ENCODE measurements at regions not wholly inside any gene's neighbourhood (a gene's known extent, or its start where the extent isn't known, plus 50 kb on each side); places are given as distances from the start of the nearest gene placed in this dataset.

DNA sequence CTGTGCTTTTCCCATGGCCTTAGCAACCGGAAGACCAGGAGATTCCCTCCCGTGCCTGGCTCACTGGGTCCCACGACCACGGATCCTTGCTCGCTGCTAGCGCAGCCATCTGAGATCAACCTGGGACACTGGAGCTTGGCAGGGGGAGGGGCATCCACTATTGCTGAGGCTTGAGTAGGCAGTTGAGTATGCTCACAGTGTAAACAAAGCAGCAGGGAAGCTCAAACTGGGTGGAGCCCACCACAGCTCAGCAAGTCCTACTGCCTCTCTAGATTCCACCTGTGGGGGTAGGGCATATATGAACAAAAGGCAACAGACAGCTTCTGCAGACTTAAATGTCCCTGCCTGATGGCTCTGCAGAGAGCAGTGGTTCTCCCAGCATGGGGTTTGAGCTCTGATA, 697.0 kb downstream of the SORCS1 start:
- Mint-ChIP-seq H3K27ac (no peak overlapping the region), H3K4me1 (peaks cover 11% of the 10 kb centered on the region), H3K4me3 (no peak overlapping the region), H3K36me3 (no peaks in the 10 kb centered on the region), H3K27me3 (ENCODE audit: low read depth) (peaks cover 4% of the 10 kb centered on the region), H3K9me3 (peaks cover 14% of the 10 kb centered on the region)
- ChIA-PET POLR2A (no interaction called here), CTCF (interaction anchor here (1.4 kb wide), 1 partner anchor 89 kb away, joined by 3 read pairs; no protein-coding TSS in a partner anchor)
- ATAC-seq (peak; percentile 53), DNase-seq (ENCODE audit: low spot score) (peak; percentile 49)
- TF ChIP-seq TEAD4 (CRISPR knock-in tag; IDR thresholded peaks at IDR 0.05) (no peak), FOXP1 (CRISPR knock-in tag; IDR thresholded peaks at IDR 0.05; ENCODE audit: borderline replicate concordance) (peak; percentile 50; the same call in 1 of the 2 replicates)

DNA sequence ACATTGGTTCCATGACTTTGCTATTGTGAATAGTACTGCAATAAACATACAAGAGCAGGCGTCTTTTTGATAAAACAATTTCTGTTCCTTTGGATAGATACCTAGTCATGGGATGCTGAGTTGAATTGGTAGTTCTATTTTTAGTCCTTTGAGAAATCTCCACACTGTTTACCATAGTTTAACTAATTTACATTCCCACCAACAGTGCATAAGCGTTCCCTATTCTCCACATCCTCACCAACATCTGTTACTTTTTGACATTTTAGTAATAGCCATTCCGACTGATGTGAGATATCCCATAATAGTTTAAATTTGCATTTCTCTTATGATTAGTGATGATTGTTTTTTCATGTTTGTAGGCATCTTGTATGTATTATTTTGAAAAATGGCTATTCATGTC, 707.0 kb downstream of the SORCS1 start:
- Mint-ChIP-seq H3K36me3 (no peaks in the 10 kb centered on the region), H3K9me3 (peaks cover 14% of the 10 kb centered on the region), H3K27ac (no peak overlapping the region), H3K27me3 (ENCODE audit: low read depth) (no peaks in the 10 kb centered on the region; the same call in 1 of the 2 replicates), H3K4me1 (no peaks in the 10 kb centered on the region), H3K4me3 (no peak overlapping the region)
- ChIA-PET POLR2A (no interaction called here), CTCF (no interaction called here)
- TF ChIP-seq ETV6 (CRISPR knock-in tag; IDR thresholded peaks at IDR 0.05) (no peak), NFYB (CRISPR knock-in tag; conservative IDR thresholded peaks at IDR 0.05; ENCODE audit: low read depth) (no peak), ZNF263 (CRISPR knock-in tag; IDR thresholded peaks at IDR 0.05; ENCODE audit: low read depth) (no peak), ZNF416 (CRISPR knock-in tag; IDR thresholded peaks at IDR 0.05) (no peak), ZNF138 (CRISPR knock-in tag; conservative IDR thresholded peaks at IDR 0.05) (no peak), FOXP1 (CRISPR knock-in tag; IDR thresholded peaks at IDR 0.05; ENCODE audit: borderline replicate concordance) (no peak)
- TF ChIP-seq, protein P1, sequence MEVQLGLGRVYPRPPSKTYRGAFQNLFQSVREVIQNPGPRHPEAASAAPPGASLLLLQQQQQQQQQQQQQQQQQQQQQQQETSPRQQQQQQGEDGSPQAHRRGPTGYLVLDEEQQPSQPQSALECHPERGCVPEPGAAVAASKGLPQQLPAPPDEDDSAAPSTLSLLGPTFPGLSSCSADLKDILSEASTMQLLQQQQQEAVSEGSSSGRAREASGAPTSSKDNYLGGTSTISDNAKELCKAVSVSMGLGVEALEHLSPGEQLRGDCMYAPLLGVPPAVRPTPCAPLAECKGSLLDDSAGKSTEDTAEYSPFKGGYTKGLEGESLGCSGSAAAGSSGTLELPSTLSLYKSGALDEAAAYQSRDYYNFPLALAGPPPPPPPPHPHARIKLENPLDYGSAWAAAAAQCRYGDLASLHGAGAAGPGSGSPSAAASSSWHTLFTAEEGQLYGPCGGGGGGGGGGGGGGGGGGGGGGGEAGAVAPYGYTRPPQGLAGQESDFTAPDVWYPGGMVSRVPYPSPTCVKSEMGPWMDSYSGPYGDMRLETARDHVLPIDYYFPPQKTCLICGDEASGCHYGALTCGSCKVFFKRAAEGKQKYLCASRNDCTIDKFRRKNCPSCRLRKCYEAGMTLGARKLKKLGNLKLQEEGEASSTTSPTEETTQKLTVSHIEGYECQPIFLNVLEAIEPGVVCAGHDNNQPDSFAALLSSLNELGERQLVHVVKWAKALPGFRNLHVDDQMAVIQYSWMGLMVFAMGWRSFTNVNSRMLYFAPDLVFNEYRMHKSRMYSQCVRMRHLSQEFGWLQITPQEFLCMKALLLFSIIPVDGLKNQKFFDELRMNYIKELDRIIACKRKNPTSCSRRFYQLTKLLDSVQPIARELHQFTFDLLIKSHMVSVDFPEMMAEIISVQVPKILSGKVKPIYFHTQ (CRISPR knock-in tag; IDR thresholded peaks at IDR 0.05) = no peak
- TF ChIP-seq, protein P2, sequence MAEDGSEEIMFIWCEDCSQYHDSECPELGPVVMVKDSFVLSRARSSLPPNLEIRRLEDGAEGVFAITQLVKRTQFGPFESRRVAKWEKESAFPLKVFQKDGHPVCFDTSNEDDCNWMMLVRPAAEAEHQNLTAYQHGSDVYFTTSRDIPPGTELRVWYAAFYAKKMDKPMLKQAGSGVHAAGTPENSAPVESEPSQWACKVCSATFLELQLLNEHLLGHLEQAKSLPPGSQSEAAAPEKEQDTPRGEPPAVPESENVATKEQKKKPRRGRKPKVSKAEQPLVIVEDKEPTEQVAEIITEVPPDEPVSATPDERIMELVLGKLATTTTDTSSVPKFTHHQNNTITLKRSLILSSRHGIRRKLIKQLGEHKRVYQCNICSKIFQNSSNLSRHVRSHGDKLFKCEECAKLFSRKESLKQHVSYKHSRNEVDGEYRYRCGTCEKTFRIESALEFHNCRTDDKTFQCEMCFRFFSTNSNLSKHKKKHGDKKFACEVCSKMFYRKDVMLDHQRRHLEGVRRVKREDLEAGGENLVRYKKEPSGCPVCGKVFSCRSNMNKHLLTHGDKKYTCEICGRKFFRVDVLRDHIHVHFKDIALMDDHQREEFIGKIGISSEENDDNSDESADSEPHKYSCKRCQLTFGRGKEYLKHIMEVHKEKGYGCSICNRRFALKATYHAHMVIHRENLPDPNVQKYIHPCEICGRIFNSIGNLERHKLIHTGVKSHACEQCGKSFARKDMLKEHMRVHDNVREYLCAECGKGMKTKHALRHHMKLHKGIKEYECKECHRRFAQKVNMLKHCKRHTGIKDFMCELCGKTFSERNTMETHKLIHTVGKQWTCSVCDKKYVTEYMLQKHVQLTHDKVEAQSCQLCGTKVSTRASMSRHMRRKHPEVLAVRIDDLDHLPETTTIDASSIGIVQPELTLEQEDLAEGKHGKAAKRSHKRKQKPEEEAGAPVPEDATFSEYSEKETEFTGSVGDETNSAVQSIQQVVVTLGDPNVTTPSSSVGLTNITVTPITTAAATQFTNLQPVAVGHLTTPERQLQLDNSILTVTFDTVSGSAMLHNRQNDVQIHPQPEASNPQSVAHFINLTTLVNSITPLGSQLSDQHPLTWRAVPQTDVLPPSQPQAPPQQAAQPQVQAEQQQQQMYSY (CRISPR knock-in tag; IDR thresholded peaks at IDR 0.05) = no peak
- ATAC-seq (no peak), DNase-seq (ENCODE audit: low spot score) (no peak)

DNA sequence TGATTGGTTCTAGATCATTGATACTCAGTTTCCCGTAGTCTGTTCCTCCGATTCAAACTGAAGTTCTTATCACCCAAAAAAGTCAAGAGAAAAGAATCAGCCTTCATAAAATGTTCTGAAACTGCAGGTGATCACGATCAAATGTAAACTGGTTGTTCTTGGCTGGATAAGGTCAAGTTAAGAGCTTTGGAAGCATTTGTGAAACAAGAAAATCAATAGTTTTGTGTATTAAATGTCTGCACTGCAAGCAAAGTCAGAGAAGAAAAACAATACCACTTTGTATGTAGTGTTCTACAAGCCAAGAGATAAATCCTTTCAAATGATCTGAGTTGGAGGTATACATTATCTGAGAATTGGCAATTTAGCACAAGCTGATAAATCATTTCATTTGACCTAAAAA, 710.3 kb downstream of the SORCS1 start:
- Mint-ChIP-seq H3K9me3 (peaks cover 6% of the 10 kb centered on the region), H3K27me3 (ENCODE audit: low read depth) (no peaks in the 10 kb centered on the region; the same call in 1 of the 2 replicates), H3K36me3 (no peaks in the 10 kb centered on the region), H3K4me1 (no peaks in the 10 kb centered on the region), H3K27ac (no peak overlapping the region), H3K4me3 (no peak overlapping the region)
- no peak for DNase-seq (ENCODE audit: low spot score)
- ChIA-PET CTCF (no interaction called here), POLR2A (no interaction called here)
- no peak for ATAC-seq
- TF ChIP-seq, protein P3, sequence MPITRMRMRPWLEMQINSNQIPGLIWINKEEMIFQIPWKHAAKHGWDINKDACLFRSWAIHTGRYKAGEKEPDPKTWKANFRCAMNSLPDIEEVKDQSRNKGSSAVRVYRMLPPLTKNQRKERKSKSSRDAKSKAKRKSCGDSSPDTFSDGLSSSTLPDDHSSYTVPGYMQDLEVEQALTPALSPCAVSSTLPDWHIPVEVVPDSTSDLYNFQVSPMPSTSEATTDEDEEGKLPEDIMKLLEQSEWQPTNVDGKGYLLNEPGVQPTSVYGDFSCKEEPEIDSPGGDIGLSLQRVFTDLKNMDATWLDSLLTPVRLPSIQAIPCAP (CRISPR knock-in tag; IDR thresholded peaks at IDR 0.05) = no peak
- TF ChIP-seq, protein P4, sequence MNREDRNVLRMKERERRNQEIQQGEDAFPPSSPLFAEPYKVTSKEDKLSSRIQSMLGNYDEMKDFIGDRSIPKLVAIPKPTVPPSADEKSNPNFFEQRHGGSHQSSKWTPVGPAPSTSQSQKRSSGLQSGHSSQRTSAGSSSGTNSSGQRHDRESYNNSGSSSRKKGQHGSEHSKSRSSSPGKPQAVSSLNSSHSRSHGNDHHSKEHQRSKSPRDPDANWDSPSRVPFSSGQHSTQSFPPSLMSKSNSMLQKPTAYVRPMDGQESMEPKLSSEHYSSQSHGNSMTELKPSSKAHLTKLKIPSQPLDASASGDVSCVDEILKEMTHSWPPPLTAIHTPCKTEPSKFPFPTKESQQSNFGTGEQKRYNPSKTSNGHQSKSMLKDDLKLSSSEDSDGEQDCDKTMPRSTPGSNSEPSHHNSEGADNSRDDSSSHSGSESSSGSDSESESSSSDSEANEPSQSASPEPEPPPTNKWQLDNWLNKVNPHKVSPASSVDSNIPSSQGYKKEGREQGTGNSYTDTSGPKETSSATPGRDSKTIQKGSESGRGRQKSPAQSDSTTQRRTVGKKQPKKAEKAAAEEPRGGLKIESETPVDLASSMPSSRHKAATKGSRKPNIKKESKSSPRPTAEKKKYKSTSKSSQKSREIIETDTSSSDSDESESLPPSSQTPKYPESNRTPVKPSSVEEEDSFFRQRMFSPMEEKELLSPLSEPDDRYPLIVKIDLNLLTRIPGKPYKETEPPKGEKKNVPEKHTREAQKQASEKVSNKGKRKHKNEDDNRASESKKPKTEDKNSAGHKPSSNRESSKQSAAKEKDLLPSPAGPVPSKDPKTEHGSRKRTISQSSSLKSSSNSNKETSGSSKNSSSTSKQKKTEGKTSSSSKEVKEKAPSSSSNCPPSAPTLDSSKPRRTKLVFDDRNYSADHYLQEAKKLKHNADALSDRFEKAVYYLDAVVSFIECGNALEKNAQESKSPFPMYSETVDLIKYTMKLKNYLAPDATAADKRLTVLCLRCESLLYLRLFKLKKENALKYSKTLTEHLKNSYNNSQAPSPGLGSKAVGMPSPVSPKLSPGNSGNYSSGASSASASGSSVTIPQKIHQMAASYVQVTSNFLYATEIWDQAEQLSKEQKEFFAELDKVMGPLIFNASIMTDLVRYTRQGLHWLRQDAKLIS (CRISPR knock-in tag; IDR thresholded peaks at IDR 0.05; ENCODE audit: borderline replicate concordance) = no peak
- TF ChIP-seq TCF7 (CRISPR knock-in tag; IDR thresholded peaks at IDR 0.05; ENCODE audit: low read depth) (no peak), NR1H2 (CRISPR knock-in tag; IDR thresholded peaks at IDR 0.05) (no peak), NFATC4 (CRISPR knock-in tag; IDR thresholded peaks at IDR 0.05) (no peak), ZNF138 (CRISPR knock-in tag; conservative IDR thresholded peaks at IDR 0.05) (no peak)
- TF ChIP-seq, protein P5, sequence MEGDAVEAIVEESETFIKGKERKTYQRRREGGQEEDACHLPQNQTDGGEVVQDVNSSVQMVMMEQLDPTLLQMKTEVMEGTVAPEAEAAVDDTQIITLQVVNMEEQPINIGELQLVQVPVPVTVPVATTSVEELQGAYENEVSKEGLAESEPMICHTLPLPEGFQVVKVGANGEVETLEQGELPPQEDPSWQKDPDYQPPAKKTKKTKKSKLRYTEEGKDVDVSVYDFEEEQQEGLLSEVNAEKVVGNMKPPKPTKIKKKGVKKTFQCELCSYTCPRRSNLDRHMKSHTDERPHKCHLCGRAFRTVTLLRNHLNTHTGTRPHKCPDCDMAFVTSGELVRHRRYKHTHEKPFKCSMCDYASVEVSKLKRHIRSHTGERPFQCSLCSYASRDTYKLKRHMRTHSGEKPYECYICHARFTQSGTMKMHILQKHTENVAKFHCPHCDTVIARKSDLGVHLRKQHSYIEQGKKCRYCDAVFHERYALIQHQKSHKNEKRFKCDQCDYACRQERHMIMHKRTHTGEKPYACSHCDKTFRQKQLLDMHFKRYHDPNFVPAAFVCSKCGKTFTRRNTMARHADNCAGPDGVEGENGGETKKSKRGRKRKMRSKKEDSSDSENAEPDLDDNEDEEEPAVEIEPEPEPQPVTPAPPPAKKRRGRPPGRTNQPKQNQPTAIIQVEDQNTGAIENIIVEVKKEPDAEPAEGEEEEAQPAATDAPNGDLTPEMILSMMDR (IDR thresholded peaks at IDR 0.05) = no peak
- TF ChIP-seq, protein P6, sequence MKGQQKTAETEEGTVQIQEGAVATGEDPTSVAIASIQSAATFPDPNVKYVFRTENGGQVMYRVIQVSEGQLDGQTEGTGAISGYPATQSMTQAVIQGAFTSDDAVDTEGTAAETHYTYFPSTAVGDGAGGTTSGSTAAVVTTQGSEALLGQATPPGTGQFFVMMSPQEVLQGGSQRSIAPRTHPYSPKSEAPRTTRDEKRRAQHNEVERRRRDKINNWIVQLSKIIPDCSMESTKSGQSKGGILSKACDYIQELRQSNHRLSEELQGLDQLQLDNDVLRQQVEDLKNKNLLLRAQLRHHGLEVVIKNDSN (CRISPR knock-in tag; IDR thresholded peaks at IDR 0.05) = no peak
